ENCODE measurements at regions not wholly inside any gene's neighbourhood (a gene's known extent, or its start where the extent isn't known, plus 50 kb on each side); places are given as distances from the start of the nearest gene placed in this dataset.
"Not testable (repeated sequence)": the region's sequence is repeated elsewhere in the genome, so short reads cannot be mapped to it uniquely, and the experiment has no call there.

- Histone ChIP-seq H3K27ac (ENCODE audit: low read length) (no peak overlapping the region), H3K9me2 (ENCODE audit: insufficient read depth, low read length) (no peaks in the 10 kb centered on the region), H2AFZ (ENCODE audit: low read depth, low read length) (no peak overlapping the region), H4K20me1 (ENCODE audit: insufficient read depth) (no peaks in the 10 kb centered on the region), H3K9ac (ENCODE audit: low read length) (no peak overlapping the region), H3K36me3 (ENCODE audit: insufficient read depth, low read length) (no peaks in the 10 kb centered on the region), H3F3A (ENCODE audit: insufficient read depth, low read length, poor library complexity, severe bottlenecking) (no peaks in the 10 kb centered on the region), H3K4me3 (ENCODE audit: low read length) (no peak overlapping the region), H3K4me2 (ENCODE audit: low read length) (no peak overlapping the region), H3K79me2 (replicated peaks; ENCODE audit: insufficient read depth, low read length) (no peaks in the 10 kb centered on the region), H3K9me3 (ENCODE audit: low read length) (no peaks in the 10 kb centered on the region), H3K27me3 (ENCODE audit: insufficient read depth, low read depth, low read length) (no peaks in the 10 kb centered on the region)
- TF ChIP-seq MXI1 (conservative IDR thresholded peaks at IDR 0.05; ENCODE audit: poor library complexity, severe bottlenecking) = no peak
- no peak for TF ChIP-seq EZH2 (IDR thresholded peaks at IDR 0.05; ENCODE audit: borderline replicate concordance, insufficient read depth, low read length, poor library complexity, severe bottlenecking)
- no peak for TF ChIP-seq CTCF (IDR thresholded peaks at IDR 0.05; ENCODE audit: poor library complexity, severe bottlenecking)
- TF ChIP-seq TAF1 (IDR thresholded peaks at IDR 0.05; ENCODE audit: low read depth) = no peak
- no peak for TF ChIP-seq EP300 (conservative IDR thresholded peaks at IDR 0.05; ENCODE audit: poor library complexity, severe bottlenecking)
- TF ChIP-seq POLR2AphosphoS5 (IDR thresholded peaks at IDR 0.05) = no peak
- TF ChIP-seq, protein P1, sequence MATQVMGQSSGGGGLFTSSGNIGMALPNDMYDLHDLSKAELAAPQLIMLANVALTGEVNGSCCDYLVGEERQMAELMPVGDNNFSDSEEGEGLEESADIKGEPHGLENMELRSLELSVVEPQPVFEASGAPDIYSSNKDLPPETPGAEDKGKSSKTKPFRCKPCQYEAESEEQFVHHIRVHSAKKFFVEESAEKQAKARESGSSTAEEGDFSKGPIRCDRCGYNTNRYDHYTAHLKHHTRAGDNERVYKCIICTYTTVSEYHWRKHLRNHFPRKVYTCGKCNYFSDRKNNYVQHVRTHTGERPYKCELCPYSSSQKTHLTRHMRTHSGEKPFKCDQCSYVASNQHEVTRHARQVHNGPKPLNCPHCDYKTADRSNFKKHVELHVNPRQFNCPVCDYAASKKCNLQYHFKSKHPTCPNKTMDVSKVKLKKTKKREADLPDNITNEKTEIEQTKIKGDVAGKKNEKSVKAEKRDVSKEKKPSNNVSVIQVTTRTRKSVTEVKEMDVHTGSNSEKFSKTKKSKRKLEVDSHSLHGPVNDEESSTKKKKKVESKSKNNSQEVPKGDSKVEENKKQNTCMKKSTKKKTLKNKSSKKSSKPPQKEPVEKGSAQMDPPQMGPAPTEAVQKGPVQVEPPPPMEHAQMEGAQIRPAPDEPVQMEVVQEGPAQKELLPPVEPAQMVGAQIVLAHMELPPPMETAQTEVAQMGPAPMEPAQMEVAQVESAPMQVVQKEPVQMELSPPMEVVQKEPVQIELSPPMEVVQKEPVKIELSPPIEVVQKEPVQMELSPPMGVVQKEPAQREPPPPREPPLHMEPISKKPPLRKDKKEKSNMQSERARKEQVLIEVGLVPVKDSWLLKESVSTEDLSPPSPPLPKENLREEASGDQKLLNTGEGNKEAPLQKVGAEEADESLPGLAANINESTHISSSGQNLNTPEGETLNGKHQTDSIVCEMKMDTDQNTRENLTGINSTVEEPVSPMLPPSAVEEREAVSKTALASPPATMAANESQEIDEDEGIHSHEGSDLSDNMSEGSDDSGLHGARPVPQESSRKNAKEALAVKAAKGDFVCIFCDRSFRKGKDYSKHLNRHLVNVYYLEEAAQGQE (IDR thresholded peaks at IDR 0.05; ENCODE audit: borderline replicate concordance) = no peak
- TF ChIP-seq RAD21 (conservative IDR thresholded peaks at IDR 0.05) = no peak
- TF ChIP-seq SMC3 (conservative IDR thresholded peaks at IDR 0.05; ENCODE audit: poor library complexity) = no peak
These were observed 198.8 kb upstream of the ANXA10 start for GRCh38 chr4:167893531-167893930.

DNA sequence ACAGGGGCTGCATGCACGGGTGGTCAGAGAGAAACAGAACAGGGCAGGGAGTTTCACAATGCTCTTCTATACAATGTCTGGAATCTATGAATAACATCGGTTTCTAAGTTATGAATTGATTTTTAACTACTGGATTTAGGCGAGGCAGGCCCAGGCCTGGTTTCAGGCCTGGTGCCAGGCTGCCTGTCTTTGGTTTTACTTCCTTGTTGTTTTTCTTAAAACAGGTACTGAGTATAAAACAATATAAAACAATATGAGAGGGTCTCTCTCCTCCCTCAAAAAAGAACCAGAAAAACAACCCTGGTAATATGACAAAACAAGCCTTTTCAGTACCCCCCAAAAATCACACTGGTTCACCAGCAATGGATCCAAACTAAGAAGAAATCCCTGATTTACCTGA, 196.1 kb upstream of the ANXA10 start:
- H2AFZ ChIP-seq (ENCODE audit: low read depth, low read length); H3K27ac ChIP-seq (ENCODE audit: low read length): not testable (repeated sequence)

GRCh38 chr4:167897116-167897515, 195.2 kb upstream of the ANXA10 start:
- Histone ChIP-seq H3K9me3 (ENCODE audit: low read length) (no peaks in the 10 kb centered on the region), H3F3A (ENCODE audit: insufficient read depth, low read length, poor library complexity, severe bottlenecking) (no peaks in the 10 kb centered on the region), H3K4me2 (ENCODE audit: low read length) (no peak overlapping the region), H3K9me2 (ENCODE audit: insufficient read depth, low read length) (no peaks in the 10 kb centered on the region), H3K4me3 (ENCODE audit: low read length) (no peak overlapping the region), H4K20me1 (ENCODE audit: insufficient read depth) (no peaks in the 10 kb centered on the region), H3K27me3 (ENCODE audit: insufficient read depth, low read depth, low read length) (no peaks in the 10 kb centered on the region), H3K27ac (ENCODE audit: low read length) (no peak overlapping the region), H3K36me3 (ENCODE audit: insufficient read depth, low read length) (no peaks in the 10 kb centered on the region), H3K79me2 (replicated peaks; ENCODE audit: insufficient read depth, low read length) (no peaks in the 10 kb centered on the region), H3K9ac (ENCODE audit: low read length) (no peak overlapping the region), H2AFZ (ENCODE audit: low read depth, low read length) (no peak overlapping the region)
- TF ChIP-seq CTCF (IDR thresholded peaks at IDR 0.05; ENCODE audit: poor library complexity, severe bottlenecking) = no peak
- TF ChIP-seq MXI1 (conservative IDR thresholded peaks at IDR 0.05; ENCODE audit: poor library complexity, severe bottlenecking) = no peak
- no peak for TF ChIP-seq TAF1 (IDR thresholded peaks at IDR 0.05; ENCODE audit: low read depth)
- no peak for TF ChIP-seq RAD21 (conservative IDR thresholded peaks at IDR 0.05)
- TF ChIP-seq EZH2 (IDR thresholded peaks at IDR 0.05; ENCODE audit: borderline replicate concordance, insufficient read depth, low read length, poor library complexity, severe bottlenecking) = no peak
- TF ChIP-seq POLR2AphosphoS5 (IDR thresholded peaks at IDR 0.05) = no peak
- no peak for TF ChIP-seq EP300 (conservative IDR thresholded peaks at IDR 0.05; ENCODE audit: poor library complexity, severe bottlenecking)
- TF ChIP-seq, protein P1 (IDR thresholded peaks at IDR 0.05; ENCODE audit: borderline replicate concordance) = no peak

More for the DNA sequence above, 196.1 kb upstream of the ANXA10 start:
- not testable (repeated sequence) for H3K4me2 ChIP-seq (ENCODE audit: low read length); H4K20me1 ChIP-seq (ENCODE audit: insufficient read depth); H3K9me2 ChIP-seq (ENCODE audit: insufficient read depth, low read length); H3K27me3 ChIP-seq (ENCODE audit: insufficient read depth, low read depth, low read length); H3K9ac ChIP-seq (ENCODE audit: low read length); H3F3A ChIP-seq (ENCODE audit: insufficient read depth, low read length, poor library complexity, severe bottlenecking); H3K36me3 ChIP-seq (ENCODE audit: insufficient read depth, low read length); H3K9me3 ChIP-seq (ENCODE audit: low read length); H3K79me2 ChIP-seq (replicated peaks; ENCODE audit: insufficient read depth, low read length); H3K4me3 ChIP-seq (ENCODE audit: low read length)

Measured in neural cell (in vitro differentiated cells).